Heart left ventricle (tissue), 13 donors: ENCODE measurements at regions not wholly inside any gene's neighbourhood (a gene's known extent, or its start where the extent isn't known, plus 50 kb on each side); places are given as distances from the start of the nearest gene placed in this dataset.

Source experiments
- POLR2A ChIP-seq, 2 donors: fragments of 450-650 bp; IDR thresholded peaks; one replicate each; pipeline ENCODE4 v1.6.1; 2017; ENCODE audit warnings: antibody characterized with exemption in 2 of 2, mild to moderate bottlenecking in 2 of 2, moderate library complexity in 2 of 2
- TF ChIP-seq, protein P1 (sequence below), 12 donors: fragments of 200-600 bp; sonication (generic) in 4 of 12; IDR thresholded peaks; one replicate each; pipeline versions ENCODE4 v1.5.0 to v1.8.0; 2018 to 2022; ENCODE audit warnings: antibody characterized with exemption in 12 of 12, mild to moderate bottlenecking in 5 of 12
- donor health status: ischemic (EF 13 %, LVEDD 7.1; RV severe dilation, severe dysfunction).
- donor health status: DM: no; HTN: yes; CAD: no.
- donor health status: DM: no; HTN: no; CAD: no.
- donor health status: ischemic (EF 25% LVEDD 6.9; RV normal size, moderate dysfunction).
- donor health status: ischemic (EF 25% LVEDD 5.7; RV mildly dilated, moderate dysfunction).
- donor health status: ischemic (EF 35%, LVEDD 5.7; RV mildly dilated, moderate dysfunction).
- donor health status: nonischemic (EF 11% LVEDD 7.7; RV severe dilation, severe dysfunction).
- donor health status: DM: yes; HTN: yes; CAD: no.
- donor health status: PGD.
- donor health status: ischemic (EF 29% LVEDD 5.4; RV normal size, mild dysfunction).
- donor health status: nonischemic (EF 23%, LVEDD 6.1; RV moderate dilation, normal function).

DNA sequence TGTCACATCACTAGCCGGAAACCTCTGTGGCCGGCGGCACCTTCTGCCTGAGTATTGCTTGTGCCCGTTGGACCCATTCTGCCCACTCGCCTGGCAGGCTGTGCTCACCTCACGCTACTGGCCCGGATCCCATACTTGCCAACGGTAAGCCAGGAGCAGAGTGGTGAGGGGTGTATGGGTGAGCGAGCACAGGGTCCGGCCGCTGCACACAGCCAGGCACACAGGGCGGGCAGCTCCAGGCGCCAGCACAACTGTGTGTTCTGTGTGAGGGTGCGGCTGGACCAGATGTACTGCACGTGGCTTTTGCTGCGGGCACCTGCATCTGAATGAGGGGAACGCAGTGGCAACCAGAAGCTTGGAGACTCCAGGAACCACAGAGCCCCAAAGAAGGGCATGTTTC, 455.7 kb downstream of the CDH8 start:
- no peak for TF ChIP-seq POLR2A (IDR thresholded peaks at IDR 0.05)
- TF ChIP-seq, protein P1, sequence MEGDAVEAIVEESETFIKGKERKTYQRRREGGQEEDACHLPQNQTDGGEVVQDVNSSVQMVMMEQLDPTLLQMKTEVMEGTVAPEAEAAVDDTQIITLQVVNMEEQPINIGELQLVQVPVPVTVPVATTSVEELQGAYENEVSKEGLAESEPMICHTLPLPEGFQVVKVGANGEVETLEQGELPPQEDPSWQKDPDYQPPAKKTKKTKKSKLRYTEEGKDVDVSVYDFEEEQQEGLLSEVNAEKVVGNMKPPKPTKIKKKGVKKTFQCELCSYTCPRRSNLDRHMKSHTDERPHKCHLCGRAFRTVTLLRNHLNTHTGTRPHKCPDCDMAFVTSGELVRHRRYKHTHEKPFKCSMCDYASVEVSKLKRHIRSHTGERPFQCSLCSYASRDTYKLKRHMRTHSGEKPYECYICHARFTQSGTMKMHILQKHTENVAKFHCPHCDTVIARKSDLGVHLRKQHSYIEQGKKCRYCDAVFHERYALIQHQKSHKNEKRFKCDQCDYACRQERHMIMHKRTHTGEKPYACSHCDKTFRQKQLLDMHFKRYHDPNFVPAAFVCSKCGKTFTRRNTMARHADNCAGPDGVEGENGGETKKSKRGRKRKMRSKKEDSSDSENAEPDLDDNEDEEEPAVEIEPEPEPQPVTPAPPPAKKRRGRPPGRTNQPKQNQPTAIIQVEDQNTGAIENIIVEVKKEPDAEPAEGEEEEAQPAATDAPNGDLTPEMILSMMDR (IDR thresholded peaks at IDR 0.05), result no peak
